GM12878 (cell line): ENCODE measurements at regions not wholly inside any gene's neighbourhood (a gene's known extent, or its start where the extent isn't known, plus 50 kb on each side); places are given as distances from the start of the nearest gene placed in this dataset.
A peak's percentile ranks its signal among the peaks of the same experiment; 100 is the strongest.

ENCODE experiments used
- ASH2L ChIP-seq: fragments of 300-600, 200-600 bp; sonication (generic); IDR thresholded peaks from 2 replicates; pipeline ENCODE4 v1.6.1; 2017; ENCODE audit warnings: low read depth, mild to moderate bottlenecking, borderline replicate concordance
- CUX1 ChIP-seq: IDR thresholded peaks from 2 replicates; pipeline ENCODE4 v1.6.1; 2012; ENCODE audit warnings: improper control_type of control experiment, low read depth, low read length; ENCODE audit not compliant: insufficient replicate concordance
- MYC ChIP-seq: IDR thresholded peaks from 2 replicates; pipeline ENCODE4 v1.6.1; 2011; ENCODE audit warnings: mild to moderate bottlenecking, low read length, moderate library complexity, inconsistent platforms; ENCODE audit not compliant: insufficient read depth, insufficient replicate concordance, insufficient read length, severe bottlenecking
- NR2F1 ChIP-seq: fragments of 450-650 bp; conservative IDR thresholded peaks from 2 replicates; pipeline ENCODE4 v1.6.1; 2017; ENCODE audit warnings: mild to moderate bottlenecking
- NRF1 ChIP-seq: conservative IDR thresholded peaks from 2 replicates; pipeline ENCODE4 v1.6.1; 2011; ENCODE audit warnings: mild to moderate bottlenecking, low read depth, low read length, improper control_type of control experiment
- PAX5 ChIP-seq: IDR thresholded peaks from 2 replicates; pipeline ENCODE4 v1.6.1; 2011; ENCODE audit warnings: low read depth, low read length, borderline replicate concordance
- PML ChIP-seq: IDR thresholded peaks from 2 replicates; pipeline ENCODE4 v1.6.1; 2012; ENCODE audit warnings: low read length, inconsistent platforms
- POLR2A ChIP-seq: IDR thresholded peaks from 2 replicates; pipeline ENCODE4 v1.6.1; 2011; ENCODE audit warnings: low read depth, mild to moderate bottlenecking, low read length
- POLR2AphosphoS2 ChIP-seq: IDR thresholded peaks from 2 replicates; pipeline ENCODE4 v1.6.1; 2011; ENCODE audit warnings: low read depth, mild to moderate bottlenecking, low read length, improper control_type of control experiment, moderate library complexity
- POLR2AphosphoS5 ChIP-seq: IDR thresholded peaks from 2 replicates; pipeline ENCODE4 v1.6.1; 2011; ENCODE audit warnings: mild to moderate bottlenecking, low read length, inconsistent platforms
- RB1 ChIP-seq: fragments of 450-650 bp; formaldehyde crosslinking; IDR thresholded peaks from 2 replicates; pipeline ENCODE4 v1.6.1; 2017; ENCODE audit warnings: mild to moderate bottlenecking, borderline replicate concordance
- RELA ChIP-seq: fragments of 450-650 bp; IDR thresholded peaks from 2 replicates; pipeline ENCODE4 v1.8.0; 2014; ENCODE audit warnings: borderline replicate concordance; ENCODE audit not compliant: partially characterized antibody
- SUPT20H ChIP-seq: IDR thresholded peaks from 2 replicates; pipeline ENCODE4 v1.6.1; 2011; ENCODE audit warnings: low read depth, mild to moderate bottlenecking, low read length, moderate library complexity, borderline replicate concordance; ENCODE audit not compliant: control insufficient read depth
- SUZ12 ChIP-seq: fragments of 200-600 bp; sonication (generic); IDR thresholded peaks from one replicate; pipeline ENCODE4 v1.6.1; 2018; ENCODE audit warnings: antibody characterized with exemption, mild to moderate bottlenecking; ENCODE audit not compliant: unreplicated experiment
- TCF12 ChIP-seq: IDR thresholded peaks from 2 replicates; pipeline ENCODE4 v1.6.1; 2011; ENCODE audit warnings: low read depth, mild to moderate bottlenecking, low read length
- TCF7 ChIP-seq: IDR thresholded peaks from 2 replicates; pipeline ENCODE4 v1.6.1; 2014; ENCODE audit warnings: antibody characterized with exemption, borderline replicate concordance
- YY1 ChIP-seq: IDR thresholded peaks from 2 replicates; pipeline ENCODE4 v1.6.1; 2011; ENCODE audit warnings: low read depth, mild to moderate bottlenecking, low read length
- TF ChIP-seq, protein P1 (sequence below): IDR thresholded peaks from 2 replicates; pipeline ENCODE4 v1.6.1; 2012; ENCODE audit warnings: low read depth, low read length, improper control_type of control experiment
- TF ChIP-seq, protein P2 (sequence below), 3 experiments: IDR thresholded peaks in 2 of 3; conservative IDR thresholded peaks in 1 of 3; 2 replicates each; pipeline ENCODE4 v1.5.1; 2011; ENCODE audit warnings: low read depth in 3 of 3, low read length in 3 of 3, mild to moderate bottlenecking in 3 of 3, control low read depth in 2 of 3, moderate library complexity in 2 of 3, inconsistent platforms in 1 of 3, mixed read lengths in 1 of 3; ENCODE audit not compliant: control insufficient read depth in 2 of 3, insufficient read depth in 1 of 3; ENCODE audit errors: extremely low read depth in 1 of 3
- TF ChIP-seq, protein P3 (sequence below): fragments of 450-650 bp; IDR thresholded peaks from 2 replicates; pipeline ENCODE4 v1.6.1; 2014; ENCODE audit warnings: mild to moderate bottlenecking

DNA sequence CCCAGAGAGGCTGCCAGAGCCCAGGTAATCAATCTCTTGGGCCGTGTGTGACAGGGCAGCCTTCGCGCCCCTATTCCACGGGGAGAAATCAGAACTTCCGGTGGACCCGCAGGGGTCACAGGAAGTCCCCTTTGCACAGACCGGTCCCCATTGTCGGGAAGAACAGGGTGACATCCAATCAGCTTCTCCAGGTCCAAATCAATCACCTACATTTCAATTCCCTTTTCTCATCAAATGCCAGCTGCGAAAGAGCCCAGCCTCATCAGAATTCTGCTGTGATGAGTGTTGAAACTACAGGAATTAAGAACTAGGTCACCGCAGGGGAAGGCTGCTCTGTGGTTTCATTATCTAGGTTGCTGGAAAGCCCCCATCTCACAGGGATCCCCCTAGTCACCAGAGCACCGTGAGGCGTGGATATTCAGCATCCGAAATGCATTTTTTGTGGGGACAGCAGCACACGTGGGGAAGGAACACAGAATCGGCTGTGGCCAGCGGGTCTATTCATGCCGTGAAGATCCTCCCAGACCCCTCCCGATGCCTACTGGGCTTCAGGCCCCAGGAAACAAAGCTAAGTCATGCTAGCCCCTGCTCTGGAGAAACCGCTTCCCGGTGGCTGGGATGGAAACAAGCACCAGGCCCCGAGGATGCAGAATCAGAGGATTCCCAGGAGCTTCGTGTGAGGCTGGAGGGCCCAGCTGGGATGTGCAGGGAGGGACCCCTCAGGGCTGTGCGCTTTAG lies 193.7 kb upstream of the ID2 start (continued):
- TF ChIP-seq CUX1: peak; percentile 85
- TF ChIP-seq RB1: no peak; the same call in 1 of the 2 replicates
- no peak for TF ChIP-seq SUZ12
- no peak for TF ChIP-seq NRF1
- TF ChIP-seq, protein P1, sequence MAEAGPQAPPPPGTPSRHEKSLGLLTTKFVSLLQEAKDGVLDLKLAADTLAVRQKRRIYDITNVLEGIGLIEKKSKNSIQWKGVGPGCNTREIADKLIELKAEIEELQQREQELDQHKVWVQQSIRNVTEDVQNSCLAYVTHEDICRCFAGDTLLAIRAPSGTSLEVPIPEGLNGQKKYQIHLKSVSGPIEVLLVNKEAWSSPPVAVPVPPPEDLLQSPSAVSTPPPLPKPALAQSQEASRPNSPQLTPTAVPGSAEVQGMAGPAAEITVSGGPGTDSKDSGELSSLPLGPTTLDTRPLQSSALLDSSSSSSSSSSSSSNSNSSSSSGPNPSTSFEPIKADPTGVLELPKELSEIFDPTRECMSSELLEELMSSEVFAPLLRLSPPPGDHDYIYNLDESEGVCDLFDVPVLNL: no peak
- no peak for TF ChIP-seq MYC
- TF ChIP-seq TCF7: no peak
- TF ChIP-seq POLR2AphosphoS5: peak; percentile 80
- no peak for TF ChIP-seq POLR2A
- TF ChIP-seq, protein P2, sequence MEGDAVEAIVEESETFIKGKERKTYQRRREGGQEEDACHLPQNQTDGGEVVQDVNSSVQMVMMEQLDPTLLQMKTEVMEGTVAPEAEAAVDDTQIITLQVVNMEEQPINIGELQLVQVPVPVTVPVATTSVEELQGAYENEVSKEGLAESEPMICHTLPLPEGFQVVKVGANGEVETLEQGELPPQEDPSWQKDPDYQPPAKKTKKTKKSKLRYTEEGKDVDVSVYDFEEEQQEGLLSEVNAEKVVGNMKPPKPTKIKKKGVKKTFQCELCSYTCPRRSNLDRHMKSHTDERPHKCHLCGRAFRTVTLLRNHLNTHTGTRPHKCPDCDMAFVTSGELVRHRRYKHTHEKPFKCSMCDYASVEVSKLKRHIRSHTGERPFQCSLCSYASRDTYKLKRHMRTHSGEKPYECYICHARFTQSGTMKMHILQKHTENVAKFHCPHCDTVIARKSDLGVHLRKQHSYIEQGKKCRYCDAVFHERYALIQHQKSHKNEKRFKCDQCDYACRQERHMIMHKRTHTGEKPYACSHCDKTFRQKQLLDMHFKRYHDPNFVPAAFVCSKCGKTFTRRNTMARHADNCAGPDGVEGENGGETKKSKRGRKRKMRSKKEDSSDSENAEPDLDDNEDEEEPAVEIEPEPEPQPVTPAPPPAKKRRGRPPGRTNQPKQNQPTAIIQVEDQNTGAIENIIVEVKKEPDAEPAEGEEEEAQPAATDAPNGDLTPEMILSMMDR (IDR thresholded peaks at IDR 0.05 in 2 of 3, conservative IDR thresholded peaks at IDR 0.05 in 1 of 3; ENCODE audit: control insufficient read depth in 2 of 3, extremely low read depth in 1 of 3, insufficient read depth in 1 of 3, low read depth in 3 of 3, low read length in 3 of 3): no peak
- TF ChIP-seq NR2F1: peak; percentile 97
- TF ChIP-seq TCF12: peak; percentile 92
- TF ChIP-seq PML: peak; percentile 55; the same call in 1 of the 2 replicates
- TF ChIP-seq RELA: peak; percentile 98
- peak; percentile 92 for TF ChIP-seq PAX5
- TF ChIP-seq, protein P3, sequence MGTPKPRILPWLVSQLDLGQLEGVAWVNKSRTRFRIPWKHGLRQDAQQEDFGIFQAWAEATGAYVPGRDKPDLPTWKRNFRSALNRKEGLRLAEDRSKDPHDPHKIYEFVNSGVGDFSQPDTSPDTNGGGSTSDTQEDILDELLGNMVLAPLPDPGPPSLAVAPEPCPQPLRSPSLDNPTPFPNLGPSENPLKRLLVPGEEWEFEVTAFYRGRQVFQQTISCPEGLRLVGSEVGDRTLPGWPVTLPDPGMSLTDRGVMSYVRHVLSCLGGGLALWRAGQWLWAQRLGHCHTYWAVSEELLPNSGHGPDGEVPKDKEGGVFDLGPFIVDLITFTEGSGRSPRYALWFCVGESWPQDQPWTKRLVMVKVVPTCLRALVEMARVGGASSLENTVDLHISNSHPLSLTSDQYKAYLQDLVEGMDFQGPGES: no peak
- TF ChIP-seq POLR2AphosphoS2: no peak
- peak; percentile 23; the same call in 1 of the 2 replicates for TF ChIP-seq YY1
- TF ChIP-seq ASH2L: no peak
- TF ChIP-seq SUPT20H: no peak
